Esophagus mucosa (tissue), 1 donor: ENCODE measurements at regions not wholly inside any gene's neighbourhood (a gene's known extent, or its start where the extent isn't known, plus 50 kb on each side); places are given as distances from the start of the nearest gene placed in this dataset.
"Not testable (repeated sequence)": the region's sequence is repeated elsewhere in the genome, so short reads cannot be mapped to it uniquely, and the experiment has no call there.

ENCODE experiments used
- ATAC-seq: fragments of 200-7000 bp; cut with Tn5 transposase; one replicate; pipeline ENCODE4 v1.9.1; 2020
- donor health status: DM: yes; HTN: yes; CAD: no.

GRCh38 chr19:41495589-41495988, 52.6 kb downstream of the ERICH4 start:
- ATAC-seq: no peak

GRCh38 chr19:41499899-41500298, 56.9 kb downstream of the ERICH4 start:
- ATAC-seq: no peak

GRCh38 chr19:41500443-41500842, 57.5 kb downstream of the ERICH4 start:
- ATAC-seq: no peak

GRCh38 chr19:41501854-41502253, 58.9 kb downstream of the ERICH4 start:
- ATAC-seq: no peak

DNA sequence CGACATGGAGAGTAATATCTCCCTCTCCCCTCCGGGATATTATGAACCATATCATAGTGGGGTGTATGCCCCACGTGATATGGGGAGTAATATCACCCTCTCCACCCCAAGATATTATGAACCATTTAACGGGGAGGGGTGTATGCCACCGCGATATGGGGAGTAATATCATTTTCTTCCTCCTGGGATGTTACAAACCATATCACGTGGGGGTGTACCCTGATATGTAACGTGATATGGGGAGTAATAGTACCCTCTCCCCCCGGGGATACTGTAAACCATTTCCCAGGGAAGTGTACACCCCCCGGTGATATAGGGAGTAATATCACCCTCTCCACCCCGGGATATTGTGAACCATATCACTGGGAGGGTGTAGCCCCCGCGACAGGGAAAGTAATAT, 62.1 kb downstream of the ERICH4 start:
- no peak for ATAC-seq

GRCh38 chr19:41510484-41510883, 65.5 kb upstream of the CEACAM21 start:
- ATAC-seq: no peak

GRCh38 chr19:41511628-41512027, 64.3 kb upstream of the CEACAM21 start:
- no peak for ATAC-seq

DNA sequence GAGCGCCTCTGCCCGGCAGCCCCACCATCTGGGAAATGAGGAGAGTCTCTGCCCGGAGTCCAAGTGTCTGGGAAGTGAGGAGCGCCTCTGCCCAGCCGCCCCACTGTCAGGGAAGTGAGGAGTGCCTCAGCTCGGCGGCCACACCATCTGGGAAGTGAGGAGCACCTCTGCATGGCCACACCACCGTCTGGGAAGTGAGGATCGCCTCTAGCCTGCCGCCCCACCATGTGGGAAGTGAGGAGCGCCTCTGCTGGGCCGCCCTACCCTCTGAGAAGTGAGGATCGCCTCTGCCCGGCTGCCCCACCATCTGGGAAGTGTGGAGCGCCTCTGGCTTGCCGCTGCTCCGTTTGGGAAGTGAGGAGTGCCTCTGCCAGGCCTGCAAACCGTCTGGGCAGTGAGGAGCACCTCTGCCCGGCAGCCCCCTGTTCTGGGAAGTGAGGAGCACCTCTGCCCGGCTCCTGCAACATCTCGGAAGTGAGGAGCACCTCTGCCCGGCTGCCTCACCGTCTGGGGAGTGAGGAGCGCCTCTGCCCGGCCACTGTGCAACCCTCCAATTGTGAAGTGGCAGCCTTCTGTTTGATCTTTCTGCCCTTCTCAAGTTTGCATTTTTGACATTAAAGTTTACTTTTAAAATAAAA, 60.8 kb upstream of the CEACAM21 start:
- ATAC-seq: no peak

GRCh38 chr19:41516292-41517171, 59.4 kb upstream of the CEACAM21 start:
- not testable (repeated sequence) for ATAC-seq

DNA sequence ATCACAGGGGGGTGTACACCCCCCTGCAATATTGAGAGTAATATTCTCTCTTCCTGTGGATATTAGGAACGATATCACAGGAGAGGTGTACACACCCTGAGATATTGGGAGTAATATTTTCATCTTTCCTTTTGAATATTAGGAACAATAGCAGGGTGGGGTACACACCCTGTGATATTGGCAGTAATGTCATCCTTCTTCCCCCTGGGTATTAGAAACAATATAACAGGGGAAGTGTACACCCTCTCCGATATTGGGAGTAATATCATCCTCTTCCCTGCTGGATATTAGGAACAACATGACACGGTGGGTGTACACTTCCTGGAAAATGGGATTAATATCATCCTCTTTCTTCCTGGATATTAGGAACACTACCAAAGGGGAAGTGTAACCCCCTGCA, 57.8 kb upstream of the CEACAM21 start:
- ATAC-seq: no peak

DNA sequence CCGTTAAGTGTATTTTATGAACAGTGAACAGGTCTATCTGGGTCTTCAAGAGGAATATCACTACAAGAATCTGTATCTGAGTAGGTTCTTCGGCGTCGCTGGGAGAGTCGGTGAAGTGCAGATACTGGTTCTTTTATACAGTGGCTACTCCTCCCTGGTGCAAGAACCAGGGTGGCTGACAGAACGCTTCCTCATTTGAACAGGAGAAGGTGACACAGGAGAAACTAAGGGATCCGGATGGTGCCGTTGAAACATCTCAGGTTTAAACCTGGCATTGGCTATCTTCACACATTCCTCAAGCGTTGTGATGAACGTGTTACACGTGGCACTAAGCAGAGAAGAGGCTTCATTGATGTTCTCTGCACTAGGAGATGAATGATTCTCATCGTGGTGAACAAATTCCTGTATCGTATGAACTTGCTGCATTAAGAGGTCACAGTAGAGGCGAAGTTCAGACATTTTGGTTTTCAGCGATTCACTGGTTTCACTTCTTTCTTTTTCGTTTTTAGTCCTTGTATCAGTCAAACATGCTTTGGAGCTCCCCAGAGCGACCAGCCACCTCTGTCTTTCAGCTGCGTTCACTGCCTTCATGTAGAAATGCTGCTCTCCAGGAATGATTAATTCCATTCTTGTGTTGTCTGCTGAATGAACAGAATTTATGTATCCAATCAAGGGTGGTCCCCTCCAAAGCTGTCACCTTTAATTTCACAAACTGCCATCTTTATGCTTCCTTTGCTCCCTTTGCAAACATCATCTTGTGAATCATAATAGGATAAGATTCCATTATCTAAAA, 54.6 kb upstream of the CEACAM21 start:
- ATAC-seq: not testable (repeated sequence)

DNA sequence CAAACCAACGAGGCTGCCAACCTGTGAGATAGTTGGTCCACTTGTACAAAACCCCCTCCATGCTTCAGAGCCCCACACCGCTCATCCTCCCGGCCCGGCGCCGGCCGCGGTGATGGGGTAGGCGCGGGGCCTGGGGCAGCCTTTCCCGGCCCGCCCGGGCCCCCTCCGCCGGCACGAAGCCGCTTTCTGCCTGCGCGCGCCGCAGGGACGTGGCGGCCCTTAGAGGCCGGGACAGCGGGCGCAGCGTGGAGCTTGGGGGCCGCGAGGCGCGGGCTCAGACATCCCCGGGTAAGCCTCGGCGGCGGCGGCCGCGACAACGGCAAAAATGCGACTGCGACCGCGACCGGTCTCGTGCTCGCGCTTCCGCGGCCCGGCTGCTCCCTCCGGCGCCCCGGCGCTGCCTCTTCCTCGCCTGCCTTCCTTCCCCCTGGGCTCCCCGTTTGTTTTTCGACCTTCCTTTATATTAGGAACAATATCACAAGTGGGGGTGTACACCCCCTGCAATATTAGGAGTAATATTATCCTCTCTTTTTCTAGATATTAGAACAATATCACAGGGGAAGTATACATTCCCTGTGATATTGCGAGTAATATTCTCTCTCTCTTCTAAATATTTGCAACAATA, 53.9 kb upstream of the CEACAM21 start:
- ATAC-seq: peak; percentile 38

DNA sequence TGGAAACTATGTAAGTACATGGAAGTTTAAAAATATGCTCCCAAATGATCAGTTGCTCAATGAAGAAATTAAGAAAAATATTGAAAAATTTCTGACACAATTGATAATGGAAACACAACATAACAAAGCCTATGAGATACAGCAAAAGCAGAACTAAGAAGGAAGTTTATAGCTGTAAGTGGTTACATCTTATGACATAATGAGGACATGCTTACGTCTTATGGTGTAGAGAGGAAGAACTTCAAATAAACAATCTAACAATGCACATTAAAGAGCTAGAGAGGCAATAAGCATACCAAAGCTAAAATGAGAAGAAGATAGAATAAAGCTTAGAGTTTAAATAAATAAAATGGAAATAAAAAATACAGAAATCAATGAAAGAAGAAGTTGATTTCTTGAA, 50.0 kb upstream of the CEACAM21 start:
- no peak for ATAC-seq
